GOT3 (cell line): ENCODE measurements at regions not wholly inside any gene's neighbourhood (a gene's known extent, or its start where the extent isn't known, plus 50 kb on each side); places are given as distances from the start of the nearest gene placed in this dataset.

ENCODE experiments used
- DNase-seq: peaks from one replicate; lab custom pipeline; 2025; ENCODE audit warnings: mixed read lengths; lab: John Stamatoyannopoulos, UW

- no peak for DNase-seq
These were observed 168.4 kb upstream of the NPVF start for GRCh38 chr7:25396668-25397067.

- DNase-seq = no peak
These were observed 170.1 kb upstream of the NPVF start for GRCh38 chr7:25398418-25398817.

- DNase-seq = no peak
These were observed 170.9 kb upstream of the NPVF start for GRCh38 chr7:25399000-25399750.

GRCh38 chr7:25402532-25402931, 174.2 kb upstream of the NPVF start:
- no peak for DNase-seq

- no peak for DNase-seq
These were observed 177.4 kb upstream of the NPVF start for GRCh38 chr7:25405736-25406135.

- DNase-seq = no peak
These were observed 178.8 kb upstream of the NPVF start for GRCh38 chr7:25407053-25407452.

- no peak for DNase-seq
These were observed 179.9 kb upstream of the NPVF start for GRCh38 chr7:25408012-25408687.

GRCh38 chr7:25408876-25409275, 180.6 kb upstream of the NPVF start:
- DNase-seq = no peak

GRCh38 chr7:25409897-25410636, 181.8 kb upstream of the NPVF start:
- DNase-seq = no peak

GRCh38 chr7:25420771-25421170, 192.5 kb upstream of the NPVF start:
- no peak for DNase-seq

- no peak for DNase-seq
These were observed 195.8 kb upstream of the NPVF start for GRCh38 chr7:25424113-25424512.

GRCh38 chr7:25424855-25425254, 196.6 kb upstream of the NPVF start:
- DNase-seq = no peak

GRCh38 chr7:25427721-25428120, 199.4 kb upstream of the NPVF start:
- no peak for DNase-seq

GRCh38 chr7:25429731-25430130, 201.4 kb upstream of the NPVF start:
- DNase-seq = no peak

GRCh38 chr7:25430200-25430931, 202.1 kb upstream of the NPVF start:
- DNase-seq = no peak

GRCh38 chr7:25431956-25432450, 203.7 kb upstream of the NPVF start:
- DNase-seq = no peak

- no peak for DNase-seq
These were observed 204.5 kb upstream of the NPVF start for GRCh38 chr7:25432807-25433206.

GRCh38 chr7:25436413-25436812, 208.1 kb upstream of the NPVF start:
- no peak for DNase-seq

GRCh38 chr7:25437308-25437707, 209.0 kb upstream of the NPVF start:
- DNase-seq = no peak

- no peak for DNase-seq
These were observed 216.7 kb upstream of the NPVF start for GRCh38 chr7:25444991-25445390.

GRCh38 chr7:25448301-25448700, 220.0 kb upstream of the NPVF start:
- no peak for DNase-seq

GRCh38 chr7:25454020-25454419, 225.7 kb upstream of the NPVF start:
- no peak for DNase-seq
